ENCODE measurements at regions not wholly inside any gene's neighbourhood (a gene's known extent, or its start where the extent isn't known, plus 50 kb on each side); places are given as distances from the start of the nearest gene placed in this dataset.
"Not testable (repeated sequence)": the region's sequence is repeated elsewhere in the genome, so short reads cannot be mapped to it uniquely, and the experiment has no call there.

DNA sequence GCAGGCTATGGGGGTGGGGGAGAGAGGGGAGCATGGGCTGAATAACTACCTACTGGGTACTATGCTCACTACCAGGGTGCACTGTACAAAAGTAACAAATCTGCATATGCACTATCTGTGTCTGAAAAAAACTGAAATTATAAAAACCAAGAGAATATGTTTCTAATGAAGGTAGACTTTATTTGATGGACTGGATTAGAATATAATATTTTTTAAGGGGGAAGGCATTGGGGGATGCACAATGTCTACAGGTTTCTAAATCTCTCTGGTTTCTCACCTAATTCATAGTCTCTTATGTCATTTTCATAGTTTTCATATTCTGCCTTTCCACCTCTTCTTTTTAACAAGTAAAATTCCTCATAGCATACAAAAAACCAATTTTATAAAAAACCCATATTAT, 200.8 kb upstream of the C1QTNF3 start:
- TF ChIP-seq, protein P1, sequence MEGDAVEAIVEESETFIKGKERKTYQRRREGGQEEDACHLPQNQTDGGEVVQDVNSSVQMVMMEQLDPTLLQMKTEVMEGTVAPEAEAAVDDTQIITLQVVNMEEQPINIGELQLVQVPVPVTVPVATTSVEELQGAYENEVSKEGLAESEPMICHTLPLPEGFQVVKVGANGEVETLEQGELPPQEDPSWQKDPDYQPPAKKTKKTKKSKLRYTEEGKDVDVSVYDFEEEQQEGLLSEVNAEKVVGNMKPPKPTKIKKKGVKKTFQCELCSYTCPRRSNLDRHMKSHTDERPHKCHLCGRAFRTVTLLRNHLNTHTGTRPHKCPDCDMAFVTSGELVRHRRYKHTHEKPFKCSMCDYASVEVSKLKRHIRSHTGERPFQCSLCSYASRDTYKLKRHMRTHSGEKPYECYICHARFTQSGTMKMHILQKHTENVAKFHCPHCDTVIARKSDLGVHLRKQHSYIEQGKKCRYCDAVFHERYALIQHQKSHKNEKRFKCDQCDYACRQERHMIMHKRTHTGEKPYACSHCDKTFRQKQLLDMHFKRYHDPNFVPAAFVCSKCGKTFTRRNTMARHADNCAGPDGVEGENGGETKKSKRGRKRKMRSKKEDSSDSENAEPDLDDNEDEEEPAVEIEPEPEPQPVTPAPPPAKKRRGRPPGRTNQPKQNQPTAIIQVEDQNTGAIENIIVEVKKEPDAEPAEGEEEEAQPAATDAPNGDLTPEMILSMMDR (conservative IDR thresholded peaks at IDR 0.05 in 1 of 2, IDR thresholded peaks at IDR 0.05 in 1 of 2; ENCODE audit: extremely low read depth in 1 of 2, insufficient read depth in 1 of 2, low read depth in 1 of 2, low read length in 2 of 2) = not testable (repeated sequence)
- TF ChIP-seq EZH2 (IDR thresholded peaks at IDR 0.05; ENCODE audit: borderline replicate concordance, low read length) = not testable (repeated sequence)
